Endothelial cell of umbilical vein (primary cell): ENCODE measurements at regions not wholly inside any gene's neighbourhood (a gene's known extent, or its start where the extent isn't known, plus 50 kb on each side); places are given as distances from the start of the nearest gene placed in this dataset.

Source experiments
- BruUV-seq: library from RNA; stranded (reverse); fragments of 400-500 nt; replicated peaks from 2 replicates; lab custom pipeline; 2021; lab: Mats Ljungman, UMichigan
- CTCF ChIA-PET: fragments of 300-600, 350-600 bp; sonication (Branson Sonifier 250); formaldehyde crosslinking; loops from one replicate; lab custom pipeline; 2021; ENCODE audit warnings: antibody characterized with exemption, inconsistent platforms; lab: Charles Lee
- POLR2A ChIA-PET: fragments of 300-600, 350-600 bp; sonication (Branson Sonifier 250); formaldehyde crosslinking; loops from one replicate; lab custom pipeline; 2021; ENCODE audit warnings: antibody characterized with exemption, inconsistent platforms; lab: Charles Lee
- DNase-seq: peaks from one replicate; pipeline ENCODE4 v3.0.0-alpha.2; 2011; ENCODE audit warnings: low read depth, low spot score
- FAIRE-seq: peaks from 2 replicates; lab custom pipeline; 2011; peaks lifted over from hg19 to GRCh38; lab: Jason Lieb, UNC
- H2AFZ ChIP-seq: 2 replicates; pipeline ENCODE4 v1.6.0; 2012; ENCODE audit warnings: low read depth, low read length, control low read depth, inconsistent platforms
- H3K27ac ChIP-seq: 2 replicates; pipeline ENCODE4 v1.5.1; 2011; ENCODE audit warnings: low read depth, mild to moderate bottlenecking, control low read depth, low read length, moderate library complexity; ENCODE audit not compliant: insufficient read depth
- H3K27me3 ChIP-seq, 2 experiments: 2 replicates each; pipeline versions ENCODE4 v1.6.0 to v1.6.1; 2011; ENCODE audit warnings: low read length in 2 of 2, mixed read lengths in 1 of 2; ENCODE audit not compliant: control insufficient read depth in 2 of 2, insufficient read depth in 2 of 2
- H3K36me3 ChIP-seq, 2 experiments: 2 replicates in 1 of 2; 3 replicates in 1 of 2; pipeline ENCODE4 v1.5.1; 2011; ENCODE audit warnings: low read length in 2 of 2, mild to moderate bottlenecking in 1 of 2, moderate library complexity in 1 of 2; ENCODE audit not compliant: control insufficient read depth in 2 of 2, insufficient read depth in 2 of 2; ENCODE audit errors: extremely low read depth in 1 of 2
- H3K4me1 ChIP-seq: 3 replicates; pipeline ENCODE4 v1.5.1; 2011; ENCODE audit warnings: mild to moderate bottlenecking, low read length; ENCODE audit not compliant: control insufficient read depth, insufficient read depth; ENCODE audit errors: extremely low read depth
- H3K4me2 ChIP-seq: 2 replicates; pipeline ENCODE4 v1.6.1; 2011; ENCODE audit warnings: low read length, control low read depth, mixed read lengths; ENCODE audit not compliant: insufficient read depth
- H3K4me3 ChIP-seq, 3 experiments: fragments of 200-600 bp in 1 of 3; sonication (generic), shearing (Covaris generic) in 1 of 3; replicated peaks in 1 of 3; 2 replicates each; pipeline ENCODE4 v1.5.1; 2011 to 2016; ENCODE audit warnings: control low read depth in 3 of 3, low read length in 3 of 3, mild to moderate bottlenecking in 2 of 3, inconsistent platforms in 1 of 3, low read depth in 1 of 3, moderate library complexity in 1 of 3; ENCODE audit not compliant: insufficient read depth in 1 of 3
- H3K79me2 ChIP-seq: 2 replicates; pipeline ENCODE4 v1.6.0; 2012; ENCODE audit warnings: low read length, inconsistent platforms; ENCODE audit not compliant: control insufficient read depth, insufficient read depth
- H3K9ac ChIP-seq: replicated peaks from 2 replicates; pipeline ENCODE3; 2011; ENCODE audit warnings: low read length, control low read depth; ENCODE audit not compliant: insufficient read depth; ENCODE audit errors: extremely low read depth
- H3K9me1 ChIP-seq: replicated peaks from 3 replicates; pipeline ENCODE4 v1.6.0; 2011; ENCODE audit warnings: mild to moderate bottlenecking, low read length; ENCODE audit not compliant: control insufficient read depth, insufficient read depth; ENCODE audit errors: extremely low read depth
- H3K9me3 ChIP-seq: replicated peaks from 2 replicates; pipeline ENCODE4 v1.5.1; 2012; ENCODE audit warnings: low read length, inconsistent platforms; ENCODE audit not compliant: control insufficient read depth, insufficient read depth
- H4K20me1 ChIP-seq: replicated peaks from 2 replicates; pipeline ENCODE3; 2011; ENCODE audit warnings: mild to moderate bottlenecking, low read length; ENCODE audit not compliant: control insufficient read depth, insufficient read depth; ENCODE audit errors: extremely low read depth
- EZH2 ChIP-seq: IDR thresholded peaks from 2 replicates; pipeline ENCODE4 v1.6.1; 2012; ENCODE audit warnings: borderline replicate concordance, low read depth, mild to moderate bottlenecking, moderate library complexity, low read length, inconsistent platforms; ENCODE audit not compliant: severe bottlenecking
- FOS ChIP-seq: IDR thresholded peaks from 2 replicates; pipeline ENCODE4 v1.6.1; 2011; ENCODE audit warnings: mild to moderate bottlenecking, low read length, moderate library complexity, borderline replicate concordance; ENCODE audit not compliant: insufficient read depth
- GATA2 ChIP-seq: IDR thresholded peaks from 2 replicates; pipeline ENCODE4 v1.7.0; 2011; ENCODE audit warnings: low read depth, mild to moderate bottlenecking, moderate library complexity, mixed read lengths, low read length; ENCODE audit not compliant: insufficient read length, insufficient read depth
- JUN ChIP-seq: IDR thresholded peaks from 2 replicates; pipeline ENCODE4 v1.6.1; 2011; ENCODE audit warnings: borderline replicate concordance, low read depth; ENCODE audit not compliant: insufficient read length, insufficient read depth
- MYC ChIP-seq: IDR thresholded peaks from one replicate; pipeline ENCODE4 v1.6.1; 2011; ENCODE audit warnings: mild to moderate bottlenecking, low read depth, low read length
- POLR2A ChIP-seq: IDR thresholded peaks from 2 replicates; pipeline ENCODE4 v1.6.1; 2012; ENCODE audit warnings: low read depth, mild to moderate bottlenecking, control low read depth, low read length
- POLR2AphosphoS5 ChIP-seq: IDR thresholded peaks from 2 replicates; pipeline ENCODE4 v1.6.1; 2012; ENCODE audit warnings: low read depth, mild to moderate bottlenecking, control low read depth, low read length, moderate library complexity; ENCODE audit not compliant: insufficient read depth
- dilution Hi-C: fragments of 300-500 bp; cut with MboI; formaldehyde crosslinking; loops from one replicate; pipeline ENCODE4 v1.15.0; 2019; ENCODE audit warnings: low sequenced_read_pairs; ENCODE audit not compliant: extremely low pct_ligation_motif_present
- intact Hi-C: fragments of 100-400 bp; cut with micrococcal nuclease; formaldehyde crosslinking; loops from one replicate; pipeline ENCODE4 v1.10.0; 2022
- TF ChIP-seq, protein P1 (sequence below): IDR thresholded peaks from 2 replicates; pipeline ENCODE4 v1.6.1; 2011; ENCODE audit not compliant: insufficient read depth, insufficient read length
- TF ChIP-seq, protein P2 (sequence below), 2 donors: IDR thresholded peaks; 1 replicate in 1 of 2; 2 replicates in 1 of 2; pipeline ENCODE4 v1.5.1; 2011; ENCODE audit warnings: low read length in 2 of 2, mild to moderate bottlenecking in 2 of 2, moderate library complexity in 2 of 2, control low read depth in 1 of 2, inconsistent platforms in 1 of 2, low read depth in 1 of 2; ENCODE audit not compliant: insufficient read depth in 1 of 2; ENCODE audit errors: extremely low read depth in 1 of 2

DNA sequence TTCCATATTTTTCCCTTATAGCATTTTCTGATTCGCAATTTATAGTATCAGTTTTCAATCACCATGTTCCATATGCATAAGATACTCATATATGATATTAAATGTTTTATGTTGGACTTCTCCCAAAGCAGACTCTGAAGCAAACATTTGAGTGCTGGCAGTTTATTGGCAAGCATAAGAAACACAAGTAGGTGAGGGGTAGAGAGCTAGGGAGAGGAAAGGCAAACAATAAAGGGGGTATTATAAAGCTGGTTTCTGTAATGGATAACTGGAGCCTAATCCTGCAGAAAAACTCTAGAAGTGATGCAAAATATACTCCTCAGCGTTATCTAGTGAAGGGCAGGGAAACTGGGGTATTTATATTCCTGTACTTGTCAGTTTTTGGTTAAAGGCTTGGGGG, 491.5 kb upstream of the TGFBR2 start:
- H4K20me1 ChIP-seq, result no peaks in the 10 kb centered on the region
- intact Hi-C loops (loop anchor here (5.0 kb wide), 1 partner anchor 512 kb away; no protein-coding TSS in a partner anchor), dilution Hi-C loops (no loop called here)
- FAIRE-seq (no peak), DNase-seq (no peak)
- no peaks in the 10 kb centered on the region for H3K36me3 ChIP-seq
- BruUV-seq, result no TSS peak
- no peak overlapping the region for H2AFZ ChIP-seq
- H3K4me1 ChIP-seq, result no peaks in the 10 kb centered on the region
- H3K79me2 ChIP-seq, result no peaks in the 10 kb centered on the region
- H3K9me1 ChIP-seq, result no peaks in the 10 kb centered on the region
- ChIA-PET POLR2A (interaction anchor here (0.7 kb wide), 1 partner anchor 102 kb away, joined by 3 read pairs; no protein-coding TSS in a partner anchor), CTCF (interaction anchor here (1.3 to 10.1 kb wide), 4 partner anchors 83 to 579 kb away, joined by 3 to 142 read pairs (median 5); partner anchors contain the start of gene TGFBR2)
- H3K4me2 ChIP-seq, result no peak overlapping the region
- H3K27me3 ChIP-seq, result peaks cover 0 to under 1% of the 10 kb centered on the region in 2 experiments
- TF ChIP-seq FOS (no peak), JUN (no peak), MYC (no peak), EZH2 (no peak), POLR2AphosphoS5 (no peak), POLR2A (no peak), GATA2 (no peak)
- TF ChIP-seq, protein P1, sequence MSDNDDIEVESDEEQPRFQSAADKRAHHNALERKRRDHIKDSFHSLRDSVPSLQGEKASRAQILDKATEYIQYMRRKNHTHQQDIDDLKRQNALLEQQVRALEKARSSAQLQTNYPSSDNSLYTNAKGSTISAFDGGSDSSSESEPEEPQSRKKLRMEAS, result no peak
- TF ChIP-seq, protein P2, sequence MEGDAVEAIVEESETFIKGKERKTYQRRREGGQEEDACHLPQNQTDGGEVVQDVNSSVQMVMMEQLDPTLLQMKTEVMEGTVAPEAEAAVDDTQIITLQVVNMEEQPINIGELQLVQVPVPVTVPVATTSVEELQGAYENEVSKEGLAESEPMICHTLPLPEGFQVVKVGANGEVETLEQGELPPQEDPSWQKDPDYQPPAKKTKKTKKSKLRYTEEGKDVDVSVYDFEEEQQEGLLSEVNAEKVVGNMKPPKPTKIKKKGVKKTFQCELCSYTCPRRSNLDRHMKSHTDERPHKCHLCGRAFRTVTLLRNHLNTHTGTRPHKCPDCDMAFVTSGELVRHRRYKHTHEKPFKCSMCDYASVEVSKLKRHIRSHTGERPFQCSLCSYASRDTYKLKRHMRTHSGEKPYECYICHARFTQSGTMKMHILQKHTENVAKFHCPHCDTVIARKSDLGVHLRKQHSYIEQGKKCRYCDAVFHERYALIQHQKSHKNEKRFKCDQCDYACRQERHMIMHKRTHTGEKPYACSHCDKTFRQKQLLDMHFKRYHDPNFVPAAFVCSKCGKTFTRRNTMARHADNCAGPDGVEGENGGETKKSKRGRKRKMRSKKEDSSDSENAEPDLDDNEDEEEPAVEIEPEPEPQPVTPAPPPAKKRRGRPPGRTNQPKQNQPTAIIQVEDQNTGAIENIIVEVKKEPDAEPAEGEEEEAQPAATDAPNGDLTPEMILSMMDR (IDR thresholded peaks at IDR 0.05; ENCODE audit: extremely low read depth in 1 of 2, insufficient read depth in 1 of 2, low read depth in 1 of 2, low read length in 2 of 2), result no peak
- no peak overlapping the region for H3K9ac ChIP-seq
- H3K4me3 ChIP-seq, result no peak overlapping the region
- no peaks in the 10 kb centered on the region for H3K9me3 ChIP-seq
- no peak overlapping the region for H3K27ac ChIP-seq
